Adrenal gland (tissue), 9 donors: ENCODE measurements at regions not wholly inside any gene's neighbourhood (a gene's known extent, or its start where the extent isn't known, plus 50 kb on each side); places are given as distances from the start of the nearest gene placed in this dataset.

Experiments used
- DNase-seq, 7 donors: peaks; one replicate each; pipeline ENCODE4 v3.0.0-alpha.2; 2019 to 2020
- H3K27ac ChIP-seq, 5 donors: fragments of 200-600 bp; sonication (generic) in 4 of 5; 1 replicate in 3 of 5; 2 replicates in 2 of 5; pipeline versions ENCODE4 v1.5.1 to v1.8.0; 2016 to 2020; ENCODE audit warnings: mild to moderate bottlenecking in 1 of 5
- H3K27me3 ChIP-seq: fragments of 200-600 bp; 2 replicates; pipeline ENCODE4 v1.8.0; 2021
- H3K36me3 ChIP-seq, 2 donors: fragments of 200-600 bp; replicated peaks in 1 of 2; 1 replicate in 1 of 2; 2 replicates in 1 of 2; pipeline versions ENCODE4 v1.5.1 to v1.8.0; 2018 to 2022
- H3K4me1 ChIP-seq, 2 donors: fragments of 200-600 bp; replicated peaks in 1 of 2; 1 replicate in 1 of 2; 2 replicates in 1 of 2; pipeline versions ENCODE4 v1.5.1 to v1.8.0; 2018 to 2021
- H3K4me3 ChIP-seq, 4 donors: fragments of 200-600 bp; sonication (generic) in 3 of 4; one replicate each; pipeline ENCODE4 v1.5.1; 2016 to 2018
- H3K9me3 ChIP-seq, 3 donors: fragments of 200-600 bp; sonication (generic) in 1 of 3; replicated peaks in 1 of 3; 1 replicate in 2 of 3; 2 replicates in 1 of 3; pipeline versions ENCODE4 v1.5.1 to v1.8.0; 2016 to 2021
- CTCF ChIP-seq, 6 experiments: fragments of 450-650 bp in 4 of 6; fragments of 200-600 bp in 2 of 6; sonication (generic) in 1 of 6; IDR thresholded peaks; 1 replicate in 5 of 6; 2 replicates in 1 of 6; pipeline versions ENCODE4 v1.5.1 to v1.8.0; 2016 to 2021; ENCODE audit warnings: antibody characterized with exemption in 6 of 6, mild to moderate bottlenecking in 2 of 6, moderate library complexity in 1 of 6
- POLR2A ChIP-seq, 2 donors: fragments of 450-650 bp; IDR thresholded peaks; one replicate each; pipeline ENCODE4 v1.6.1; 2017; ENCODE audit warnings: antibody characterized with exemption in 2 of 2, mild to moderate bottlenecking in 2 of 2, moderate library complexity in 1 of 2
- WGBS, 4 donors: extraction: QIAGEN DNeasy Blood & Tissue Kit in 2 of 4; methylation state at CpG; one replicate each; pipeline versions ENCODE4 v1.1.5 to v1.1.7; 2013 to 2017; 5-methylcytosine and 5-hydroxymethylcytosine counted together
- intact Hi-C, 2 donors: fragments of 100-400 bp; cut with DNase I; formaldehyde crosslinking; loops; one replicate each; pipeline versions ENCODE4 v1.14.1 to v1.15.0; 2022 to 2023
- donor health status: healthy with polysubstance abuse.
- donor health status: Bipolar disorder and iron deficiency.
- donor health status: DM: yes; HTN: yes; CAD: no.
- donor health status: DM: no; HTN: no; CAD: no.
- donor health status: DM: no; HTN: no; CAD: no.

GRCh38 chr3:83938491-83938890, 1020.3 kb upstream of the CADM2 start:
- H3K27me3 ChIP-seq: no peaks in the 10 kb centered on the region
- no peak overlapping the region for H3K4me3 ChIP-seq
- H3K27ac ChIP-seq: no peak overlapping the region
- no peak for DNase-seq
- WGBS, 4 donors: 52 to 71% (median 65%) methylated on average over 2 of the region's 2 CpGs
- intact Hi-C loops: no loop called here
- no peaks in the 10 kb centered on the region for H3K4me1 ChIP-seq
- no peak for TF ChIP-seq CTCF (IDR thresholded peaks at IDR 0.05)
- TF ChIP-seq POLR2A (IDR thresholded peaks at IDR 0.05): no peak
- no peaks in the 10 kb centered on the region for H3K36me3 ChIP-seq
- H3K9me3 ChIP-seq: no peaks in the 10 kb centered on the region

- no peaks in the 10 kb centered on the region for H3K4me1 ChIP-seq
- H3K27me3 ChIP-seq: no peaks in the 10 kb centered on the region
- no peak for DNase-seq
- no peak overlapping the region for H3K27ac ChIP-seq
- no peaks in the 10 kb centered on the region for H3K36me3 ChIP-seq
- H3K4me3 ChIP-seq: no peak overlapping the region
- WGBS, 4 donors: 58 to 76% (median 71%) methylated on average over 10 to 11 of the region's 11 CpGs
- intact Hi-C loops: no loop called here
- H3K9me3 ChIP-seq: no peaks in the 10 kb centered on the region
- TF ChIP-seq CTCF (IDR thresholded peaks at IDR 0.05) (no peak), POLR2A (IDR thresholded peaks at IDR 0.05) (no peak)
These were observed 1016.6 kb upstream of the CADM2 start for GRCh38 chr3:83941990-83942745.

- intact Hi-C loops: no loop called here
- Histone ChIP-seq H3K27me3 (no peaks in the 10 kb centered on the region), H3K9me3 (no peaks in the 10 kb centered on the region), H3K36me3 (no peaks in the 10 kb centered on the region), H3K4me3 (no peak overlapping the region), H3K27ac (no peak overlapping the region), H3K4me1 (no peaks in the 10 kb centered on the region)
- TF ChIP-seq POLR2A (IDR thresholded peaks at IDR 0.05) (no peak), CTCF (IDR thresholded peaks at IDR 0.05) (no peak)
- DNase-seq: no peak
These were observed 1012.7 kb upstream of the CADM2 start for GRCh38 chr3:83946049-83946448.

DNA sequence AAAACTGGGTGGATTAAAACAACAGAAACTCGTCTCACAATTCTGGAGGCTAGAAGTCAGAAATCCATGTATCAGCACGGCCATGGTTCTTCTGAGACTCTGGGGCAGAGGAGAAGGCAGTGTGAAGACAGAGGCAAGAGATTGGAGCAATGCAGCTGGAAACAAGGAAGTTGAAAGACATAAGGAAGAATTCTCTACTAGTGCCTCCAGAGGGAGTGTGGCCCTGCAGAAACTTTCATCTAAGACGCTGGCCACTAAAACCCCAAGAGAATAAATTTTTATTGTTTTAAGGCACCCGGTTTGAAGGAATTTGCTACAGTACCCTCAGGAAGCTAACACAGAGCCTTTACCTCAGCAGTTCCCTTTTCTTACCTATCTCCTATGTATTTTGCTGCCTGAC, 1012.2 kb upstream of the CADM2 start:
- H3K9me3 ChIP-seq: no peaks in the 10 kb centered on the region
- H3K4me3 ChIP-seq: no peak overlapping the region
- no peaks in the 10 kb centered on the region for H3K4me1 ChIP-seq
- H3K27ac ChIP-seq: no peak overlapping the region
- intact Hi-C loops: no loop called here
- no peak for DNase-seq
- H3K27me3 ChIP-seq: no peaks in the 10 kb centered on the region
- TF ChIP-seq POLR2A (IDR thresholded peaks at IDR 0.05): no peak
- no peak for TF ChIP-seq CTCF (IDR thresholded peaks at IDR 0.05)
- 36 to 43% (median 41%) methylated on average over 4 of the region's 4 CpGs for WGBS, 4 donors
- no peaks in the 10 kb centered on the region for H3K36me3 ChIP-seq
